GM12874 (cell line): ENCODE measurements at regions not wholly inside any gene's neighbourhood (a gene's known extent, or its start where the extent isn't known, plus 50 kb on each side); places are given as distances from the start of the nearest gene placed in this dataset.

Experiments
- CTCF ChIP-seq: IDR thresholded peaks from 2 replicates; pipeline ENCODE4 v1.5.1; 2011; ENCODE audit warnings: low read depth, mild to moderate bottlenecking, control low read depth, low read length, moderate library complexity; ENCODE audit not compliant: insufficient read depth

- no peak for TF ChIP-seq CTCF
These were observed 189.6 kb upstream of the SFSWAP start for GRCh38 chr12:131521326-131521725.

GRCh38 chr12:131525795-131526508, 184.9 kb upstream of the SFSWAP start:
- no peak for TF ChIP-seq CTCF

- no peak for TF ChIP-seq CTCF
These were observed 183.8 kb upstream of the SFSWAP start for GRCh38 chr12:131527092-131527491.

- no peak for TF ChIP-seq CTCF
These were observed 183.2 kb upstream of the SFSWAP start for GRCh38 chr12:131527736-131528135.

- no peak for TF ChIP-seq CTCF
These were observed 182.7 kb upstream of the SFSWAP start for GRCh38 chr12:131528144-131528543.

- TF ChIP-seq CTCF, result no peak
These were observed 182.2 kb upstream of the SFSWAP start for GRCh38 chr12:131528667-131529066.

- TF ChIP-seq CTCF, result no peak
These were observed 181.5 kb upstream of the SFSWAP start for GRCh38 chr12:131529196-131530040.
